Colonic mucosa (tissue), 4 donors: ENCODE measurements at regions not wholly inside any gene's neighbourhood (a gene's known extent, or its start where the extent isn't known, plus 50 kb on each side); places are given as distances from the start of the nearest gene placed in this dataset.

ENCODE experiments used
- DNase-seq: peaks from one replicate; pipeline ENCODE4 v3.0.0-alpha.2; 2020
- H3K27ac ChIP-seq: fragments of 200-600 bp; one replicate; pipeline ENCODE4 v1.8.0; 2021
- H3K27me3 ChIP-seq: fragments of 200-600 bp; one replicate; pipeline ENCODE4 v1.8.0; 2021
- H3K36me3 ChIP-seq: fragments of 200-600 bp; one replicate; pipeline ENCODE4 v1.8.0; 2021
- H3K4me1 ChIP-seq: fragments of 200-600 bp; one replicate; pipeline ENCODE4 v1.8.0; 2021; ENCODE audit warnings: mild to moderate bottlenecking
- H3K4me3 ChIP-seq: fragments of 200-600 bp; one replicate; pipeline ENCODE4 v1.8.0; 2021
- H3K9ac ChIP-seq, 2 donors: one replicate each; pipeline ENCODE4 v1.7.0; 2013; ENCODE audit warnings: control low read depth in 2 of 2, low read depth in 2 of 2, low read length in 2 of 2
- H3K9me3 ChIP-seq: fragments of 200-600 bp; one replicate; pipeline ENCODE4 v1.8.0; 2021
- CTCF ChIP-seq: fragments of 200-600 bp; IDR thresholded peaks from one replicate; pipeline ENCODE4 v1.8.0; 2022; ENCODE audit warnings: antibody characterized with exemption, mild to moderate bottlenecking
- intact Hi-C: fragments of 100-400 bp; cut with DNase I; formaldehyde crosslinking; loops from one replicate; pipeline ENCODE4 v1.14.1; 2022
- donor health status: healthy.
- donor health status: DM: no; HTN: no; CAD: no.
- donor health status: DM: no; HTN: no; CAD: no.

GRCh38 chr16:85480727-85481101 lies 132.4 kb upstream of the GSE1 start:
- Histone ChIP-seq H3K27ac (peak overlapping the region; percentile 17), H3K9me3 (no peaks in the 10 kb centered on the region), H3K4me3 (no peak overlapping the region), H3K27me3 (no peaks in the 10 kb centered on the region), H3K9ac (no peak overlapping the region), H3K36me3 (no peaks in the 10 kb centered on the region), H3K4me1 (peaks cover 6% of the 10 kb centered on the region)
- no peak for TF ChIP-seq CTCF
- no peak for DNase-seq
- intact Hi-C loops = loop anchor here (10.0 kb wide), 1 partner anchor 124 kb away; no protein-coding TSS in a partner anchor

- intact Hi-C loops = loop anchor here (10.0 kb wide), 1 partner anchor 124 kb away; no protein-coding TSS in a partner anchor
- no peaks in the 10 kb centered on the region for H3K36me3 ChIP-seq
- no peak for DNase-seq
These were observed 131.9 kb upstream of the GSE1 start for GRCh38 chr16:85481206-85481605.

GRCh38 chr16:85481738-85482137 lies 131.4 kb upstream of the GSE1 start:
- intact Hi-C loops = loop anchor here (10.0 kb wide), 1 partner anchor 123 kb away; no protein-coding TSS in a partner anchor
- no peak for DNase-seq
- Histone ChIP-seq H3K27me3 (no peaks in the 10 kb centered on the region), H3K36me3 (no peaks in the 10 kb centered on the region), H3K9ac (no peak overlapping the region), H3K27ac (no peak overlapping the region), H3K4me3 (no peak overlapping the region), H3K4me1 (peaks cover 6% of the 10 kb centered on the region), H3K9me3 (no peaks in the 10 kb centered on the region)
- TF ChIP-seq CTCF = no peak

More at GRCh38 chr16:85481206-85481605, 131.9 kb upstream of the GSE1 start:
- Histone ChIP-seq H3K4me1 (peaks cover 6% of the 10 kb centered on the region), H3K27ac (no peak overlapping the region), H3K9me3 (no peaks in the 10 kb centered on the region), H3K9ac (no peak overlapping the region), H3K27me3 (no peaks in the 10 kb centered on the region), H3K4me3 (no peak overlapping the region)
- TF ChIP-seq CTCF = no peak

- Histone ChIP-seq H3K9me3 (no peaks in the 10 kb centered on the region), H3K4me1 (peaks cover 6% of the 10 kb centered on the region), H3K27me3 (no peaks in the 10 kb centered on the region), H3K9ac (no peak overlapping the region), H3K27ac (no peak overlapping the region), H3K4me3 (no peak overlapping the region), H3K36me3 (no peaks in the 10 kb centered on the region)
- intact Hi-C loops = loop anchor here (10.0 kb wide), 1 partner anchor 121 kb away; no protein-coding TSS in a partner anchor
- no peak for DNase-seq
- TF ChIP-seq CTCF = no peak
These were observed 129.7 kb upstream of the GSE1 start for GRCh38 chr16:85483424-85483823.

GRCh38 chr16:85484347-85485300 lies 128.5 kb upstream of the GSE1 start:
- Histone ChIP-seq H3K27me3 (no peaks in the 10 kb centered on the region), H3K27ac (no peak overlapping the region), H3K9me3 (no peaks in the 10 kb centered on the region), H3K36me3 (no peaks in the 10 kb centered on the region), H3K9ac (no peak overlapping the region), H3K4me3 (no peak overlapping the region), H3K4me1 (peaks cover 6% of the 10 kb centered on the region)
- no peak for DNase-seq
- intact Hi-C loops = loop anchor here (10.0 kb wide), 1 partner anchor 120 kb away; no protein-coding TSS in a partner anchor
- no peak for TF ChIP-seq CTCF
